ENCODE measurements at regions not wholly inside any gene's neighbourhood (a gene's known extent, or its start where the extent isn't known, plus 50 kb on each side); places are given as distances from the start of the nearest gene placed in this dataset.
"Not testable (repeated sequence)": the region's sequence is repeated elsewhere in the genome, so short reads cannot be mapped to it uniquely, and the experiment has no call there.

GRCh38 chr19:28540385-28540784 is 672.6 kb downstream of the UQCRFS1 start:
- DNase-seq (ENCODE audit: low read depth, low spot score): not testable (repeated sequence)

- DNase-seq (ENCODE audit: low read depth, low spot score): no peak
Measured at GRCh38 chr19:28539759-28540158, 673.2 kb downstream of the UQCRFS1 start.

DNA sequence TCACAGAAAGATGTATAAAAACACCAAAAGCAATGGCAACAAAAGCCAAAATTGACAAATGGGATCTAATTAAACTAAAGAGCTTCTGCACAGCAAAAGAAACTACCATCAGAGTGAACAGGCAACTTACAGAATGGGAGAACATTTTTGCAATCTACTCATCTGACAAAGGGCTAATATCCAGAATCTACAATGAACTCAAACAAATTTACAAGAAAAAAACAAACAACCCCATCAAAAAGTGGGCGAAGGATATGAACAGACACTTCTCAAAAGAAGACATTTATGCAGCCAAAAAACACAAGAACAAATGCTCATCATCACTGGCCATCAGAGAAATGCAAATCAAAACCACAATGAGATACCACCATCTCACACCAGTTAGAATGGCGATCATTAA is 674.4 kb downstream of the UQCRFS1 start:
- DNase-seq (ENCODE audit: low read depth, low spot score): not testable (repeated sequence)

GRCh38 chr19:28537896-28538295 is 675.1 kb downstream of the UQCRFS1 start:
- DNase-seq (ENCODE audit: low read depth, low spot score): no peak

DNA sequence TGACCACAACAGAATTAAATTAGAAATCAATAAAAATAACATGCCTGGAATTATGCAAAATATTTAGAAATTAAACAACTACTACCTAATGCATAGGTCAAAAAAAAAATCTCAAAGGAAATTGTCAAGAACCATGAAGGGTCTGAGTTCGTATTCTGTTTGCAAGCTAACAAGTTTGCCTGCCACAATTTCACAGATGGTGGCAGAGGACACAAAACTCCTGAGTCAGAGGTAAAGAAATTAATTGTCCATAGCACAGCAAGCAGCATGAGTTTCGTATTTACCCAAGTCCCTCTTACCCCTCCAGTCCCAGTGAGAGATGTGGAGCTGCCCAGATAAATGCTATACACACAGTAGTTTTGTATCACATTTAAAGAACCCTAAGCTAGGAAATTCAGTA is 675.9 kb downstream of the UQCRFS1 start:
- no peak for DNase-seq (ENCODE audit: low read depth, low spot score)

DNA sequence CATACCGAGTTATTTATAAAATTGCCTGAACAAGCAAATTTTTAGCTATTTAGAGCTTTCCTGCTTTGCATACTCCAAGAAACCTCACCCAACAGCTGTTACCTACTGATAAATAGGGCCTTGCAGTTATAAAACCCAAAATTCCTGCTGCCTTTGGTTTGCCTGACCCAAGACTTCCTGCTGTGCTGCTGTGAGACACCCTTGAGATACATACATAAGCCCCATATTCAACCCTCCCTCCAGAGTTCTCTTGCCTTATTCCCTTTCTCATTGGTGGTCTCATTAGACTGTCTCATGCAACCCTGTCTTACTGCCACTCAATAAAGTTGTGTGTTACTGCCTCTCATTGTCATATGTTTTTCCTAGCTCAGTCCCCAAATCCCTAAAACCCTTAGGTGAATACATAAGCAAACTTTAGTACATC is 677.6 kb downstream of the UQCRFS1 start:
- no peak for DNase-seq (ENCODE audit: low read depth, low spot score)

DNA sequence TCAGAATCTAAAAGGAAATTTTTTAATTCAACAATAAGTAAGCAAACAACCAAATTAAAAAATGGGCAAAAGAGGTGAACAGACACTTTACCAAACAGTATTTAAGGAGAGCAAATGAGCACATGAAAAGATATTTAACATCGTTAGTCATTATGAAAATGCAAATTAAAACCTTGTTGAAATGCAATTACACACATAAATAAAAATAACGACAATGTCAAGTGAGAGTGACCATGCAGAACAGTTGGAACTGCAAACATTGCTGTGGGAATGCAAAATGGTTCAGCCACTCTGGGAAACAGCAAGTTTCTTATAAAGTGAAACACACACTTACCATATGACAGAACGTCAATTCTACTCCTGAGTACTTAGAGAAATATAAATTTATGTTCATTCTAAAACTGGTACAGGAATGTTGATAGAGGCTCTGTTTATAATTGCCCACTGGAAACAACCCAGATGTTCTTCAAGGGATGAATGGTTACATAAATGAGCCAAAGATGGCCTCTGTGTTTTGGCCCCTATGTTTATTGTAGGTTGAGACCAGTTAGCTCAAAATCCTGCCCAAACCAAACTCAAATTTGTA is 678.1 kb downstream of the UQCRFS1 start:
- no peak for DNase-seq (ENCODE audit: low read depth, low spot score)

- DNase-seq (ENCODE audit: low read depth, low spot score): no peak
Measured at GRCh38 chr19:28532765-28533341, 680.1 kb downstream of the UQCRFS1 start.

DNA sequence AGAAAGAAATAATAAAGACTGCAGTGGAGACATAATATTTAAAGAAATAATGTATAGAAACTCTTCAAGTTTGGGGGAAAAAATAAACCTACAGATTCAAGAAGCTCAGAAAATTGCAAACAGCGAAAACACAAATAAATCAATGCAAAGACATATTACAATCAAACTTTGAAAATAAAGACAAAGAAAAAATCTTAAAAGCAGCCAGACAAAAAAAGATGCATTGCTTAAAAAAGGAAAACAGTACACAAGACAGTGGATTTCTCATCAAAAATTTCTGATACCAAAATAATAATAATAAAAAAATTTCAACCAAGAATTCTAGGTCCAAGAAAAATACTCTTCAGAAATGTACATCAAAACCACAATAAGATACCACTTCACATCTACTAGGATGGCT is 681.0 kb downstream of the UQCRFS1 start:
- DNase-seq (ENCODE audit: low read depth, low spot score): no peak

DNA sequence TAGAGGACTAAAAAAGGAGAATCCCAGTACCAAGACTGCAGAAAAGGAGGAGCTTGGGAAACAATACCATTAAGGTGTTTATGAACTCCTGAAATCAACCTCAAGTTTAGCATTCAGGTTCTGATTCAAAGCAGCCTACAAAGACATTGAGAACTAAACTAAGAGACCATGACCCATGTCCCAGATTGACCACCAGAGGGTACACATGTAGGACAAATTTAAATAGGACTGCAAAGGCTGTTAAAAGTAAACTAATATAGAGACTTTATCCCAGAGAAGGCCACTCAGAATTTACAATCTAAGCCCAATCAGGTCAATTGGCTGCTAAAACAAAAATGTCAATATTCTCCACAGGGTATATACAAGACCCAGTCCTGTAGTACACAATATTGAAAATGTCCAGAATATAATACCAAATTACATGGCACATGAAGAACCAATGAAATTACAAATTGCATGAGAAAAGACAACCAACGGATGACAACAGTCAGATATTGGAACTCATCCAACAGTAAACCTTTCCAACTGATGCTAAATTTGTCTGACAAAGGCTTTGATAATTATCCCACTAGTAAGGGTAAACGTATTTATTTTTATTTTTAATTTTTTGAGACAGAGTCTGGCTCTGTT is 682.4 kb downstream of the UQCRFS1 start:
- no peak for DNase-seq (ENCODE audit: low read depth, low spot score)

GRCh38 chr19:28526038-28526437 is 686.9 kb downstream of the UQCRFS1 start:
- DNase-seq (ENCODE audit: low read depth, low spot score): no peak

DNA sequence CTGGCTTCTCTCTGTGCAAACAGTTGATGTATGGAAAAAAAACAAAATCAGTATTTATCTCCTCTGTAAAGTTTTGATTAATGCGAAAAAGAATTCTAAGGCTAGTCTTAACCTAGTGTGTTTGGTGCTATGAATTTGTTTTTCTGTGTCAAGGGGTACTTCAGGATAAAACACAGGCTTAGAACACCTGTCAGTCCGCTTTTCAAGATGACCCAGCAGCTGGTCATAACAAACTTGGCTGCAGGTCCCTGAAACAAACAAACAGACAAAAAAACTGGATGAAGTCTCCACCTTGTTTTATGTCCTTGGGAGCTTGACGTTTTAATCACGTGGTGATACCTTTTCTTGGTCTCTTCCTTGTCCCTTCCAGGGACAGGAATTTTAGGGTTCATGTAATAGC is 689.3 kb downstream of the UQCRFS1 start:
- no peak for DNase-seq (ENCODE audit: low read depth, low spot score)

DNA sequence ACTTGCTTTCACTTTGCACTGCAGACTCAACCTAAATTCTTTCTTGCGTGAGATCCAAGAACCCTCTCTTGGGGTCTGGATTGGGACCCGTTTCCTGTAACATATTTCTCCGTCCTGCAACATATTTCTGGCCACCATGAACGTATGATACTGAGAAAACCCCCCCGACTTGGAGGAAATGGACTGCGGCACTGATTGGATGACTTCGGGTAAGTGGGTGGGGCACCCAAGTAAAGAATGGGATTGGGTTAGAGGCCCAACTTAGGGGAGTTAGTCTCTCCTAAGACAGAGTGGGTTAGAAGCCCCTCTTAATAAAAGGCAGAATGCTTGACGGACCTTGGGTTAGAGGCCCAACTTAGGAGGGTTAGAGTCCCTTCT is 690.4 kb downstream of the UQCRFS1 start:
- DNase-seq (ENCODE audit: low read depth, low spot score): no peak

GRCh38 chr19:28521614-28522544 is 691.1 kb downstream of the UQCRFS1 start:
- no peak for DNase-seq (ENCODE audit: low read depth, low spot score)

DNA sequence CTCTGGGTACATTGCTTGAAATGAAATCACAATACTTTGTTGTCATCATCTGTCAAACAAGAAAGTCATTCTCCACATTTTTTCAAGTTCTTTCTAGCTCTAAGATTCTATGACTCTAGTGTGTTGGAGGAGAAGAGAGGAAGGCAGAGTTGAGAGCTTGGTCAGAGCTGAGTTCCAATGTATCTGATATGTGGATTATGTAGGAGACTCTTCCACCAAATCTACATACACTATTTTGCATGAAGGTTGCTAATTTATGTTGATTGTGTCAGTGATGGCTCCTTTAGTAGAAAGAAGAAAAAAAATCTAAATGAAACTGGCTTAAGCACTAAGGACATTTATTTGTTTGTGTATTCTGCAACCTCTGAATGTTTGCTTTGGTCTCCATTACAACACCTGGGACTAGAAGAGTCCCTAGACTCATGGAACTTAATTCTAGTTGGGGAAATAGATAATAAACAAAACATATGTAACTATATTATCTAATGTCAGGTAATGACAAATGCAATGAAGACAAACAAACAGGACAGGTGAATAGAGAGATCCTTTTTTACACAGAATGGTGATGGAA is 691.9 kb downstream of the UQCRFS1 start:
- no peak for DNase-seq (ENCODE audit: low read depth, low spot score)

- no peak for DNase-seq (ENCODE audit: low read depth, low spot score)
Measured at GRCh38 chr19:28519952-28520861, 692.7 kb downstream of the UQCRFS1 start.

- DNase-seq (ENCODE audit: low read depth, low spot score): no peak
Measured at GRCh38 chr19:28519218-28519779, 693.7 kb downstream of the UQCRFS1 start.

GRCh38 chr19:28516415-28516872 is 696.5 kb downstream of the UQCRFS1 start:
- DNase-seq (ENCODE audit: low read depth, low spot score): no peak

DNA sequence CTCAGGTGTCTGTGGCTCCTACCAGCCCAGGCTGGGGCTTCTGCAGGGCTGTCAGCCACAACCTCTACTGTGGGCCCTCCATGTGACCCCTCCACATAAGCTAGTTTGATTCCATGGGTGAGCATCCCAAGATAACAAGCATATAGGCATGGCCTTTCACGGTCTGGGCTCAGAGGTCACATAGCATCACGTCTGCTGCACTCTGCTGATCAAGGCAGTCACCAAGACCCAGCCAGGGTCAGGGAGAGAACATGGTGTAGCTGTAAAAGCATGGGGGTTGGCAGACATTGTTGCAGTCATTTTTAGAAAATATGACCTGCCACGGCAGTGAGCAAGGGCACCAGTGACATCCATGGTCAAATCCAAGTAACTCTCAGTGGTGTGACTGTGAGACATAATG is 698.8 kb downstream of the UQCRFS1 start:
- DNase-seq (ENCODE audit: low read depth, low spot score): no peak

DNA sequence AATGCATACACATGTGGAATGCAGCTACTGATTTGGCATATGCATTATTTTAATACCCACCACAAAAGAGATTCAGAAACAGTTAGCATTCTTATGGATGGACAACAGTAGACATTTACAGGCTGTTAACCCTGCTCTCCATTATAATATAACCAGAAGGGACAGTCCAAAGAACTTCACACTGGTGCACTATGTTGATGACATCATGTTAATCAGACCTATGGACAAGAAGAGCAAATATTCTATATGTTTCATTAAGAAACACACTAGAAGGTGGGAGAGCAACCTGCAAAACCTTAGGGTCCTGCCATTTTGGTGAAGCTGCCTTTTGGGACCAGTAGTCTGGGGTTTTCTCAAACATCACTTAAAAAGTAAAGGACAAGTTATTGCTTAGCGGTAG is 701.3 kb downstream of the UQCRFS1 start:
- no peak for DNase-seq (ENCODE audit: low read depth, low spot score)

Data from iPS DF 19.7 (cell line).